ENCODE measurements at regions not wholly inside any gene's neighbourhood (a gene's known extent, or its start where the extent isn't known, plus 50 kb on each side); places are given as distances from the start of the nearest gene placed in this dataset.

DNA sequence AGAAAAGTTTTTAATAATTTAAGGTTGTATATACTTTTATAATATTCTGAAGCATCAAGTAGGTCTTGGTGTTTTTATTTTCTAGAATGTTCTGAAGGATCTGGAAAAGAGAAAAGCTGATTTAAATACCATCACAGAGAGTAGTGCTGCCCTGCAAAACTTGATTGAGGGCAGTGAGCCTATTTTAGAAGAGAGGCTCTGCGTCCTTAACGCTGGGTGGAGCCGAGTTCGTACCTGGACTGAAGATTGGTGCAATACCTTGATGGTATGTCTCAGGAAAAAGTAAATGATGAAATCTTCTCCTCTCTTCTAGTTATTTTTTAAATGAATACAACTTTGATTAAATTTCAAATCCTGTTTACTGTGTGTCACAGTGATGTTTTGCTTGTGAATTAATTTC, 225.7 kb downstream of the UTRN start:
- TF ChIP-seq, protein P1, sequence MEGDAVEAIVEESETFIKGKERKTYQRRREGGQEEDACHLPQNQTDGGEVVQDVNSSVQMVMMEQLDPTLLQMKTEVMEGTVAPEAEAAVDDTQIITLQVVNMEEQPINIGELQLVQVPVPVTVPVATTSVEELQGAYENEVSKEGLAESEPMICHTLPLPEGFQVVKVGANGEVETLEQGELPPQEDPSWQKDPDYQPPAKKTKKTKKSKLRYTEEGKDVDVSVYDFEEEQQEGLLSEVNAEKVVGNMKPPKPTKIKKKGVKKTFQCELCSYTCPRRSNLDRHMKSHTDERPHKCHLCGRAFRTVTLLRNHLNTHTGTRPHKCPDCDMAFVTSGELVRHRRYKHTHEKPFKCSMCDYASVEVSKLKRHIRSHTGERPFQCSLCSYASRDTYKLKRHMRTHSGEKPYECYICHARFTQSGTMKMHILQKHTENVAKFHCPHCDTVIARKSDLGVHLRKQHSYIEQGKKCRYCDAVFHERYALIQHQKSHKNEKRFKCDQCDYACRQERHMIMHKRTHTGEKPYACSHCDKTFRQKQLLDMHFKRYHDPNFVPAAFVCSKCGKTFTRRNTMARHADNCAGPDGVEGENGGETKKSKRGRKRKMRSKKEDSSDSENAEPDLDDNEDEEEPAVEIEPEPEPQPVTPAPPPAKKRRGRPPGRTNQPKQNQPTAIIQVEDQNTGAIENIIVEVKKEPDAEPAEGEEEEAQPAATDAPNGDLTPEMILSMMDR (IDR thresholded peaks at IDR 0.05) = no peak
- TF ChIP-seq EZH2 (IDR thresholded peaks at IDR 0.05; ENCODE audit: borderline replicate concordance, insufficient read depth, low read depth, low read length, poor library complexity, severe bottlenecking) = no peak
